ENCODE measurements at regions not wholly inside any gene's neighbourhood (a gene's known extent, or its start where the extent isn't known, plus 50 kb on each side); places are given as distances from the start of the nearest gene placed in this dataset.
"Not testable (repeated sequence)": the region's sequence is repeated elsewhere in the genome, so short reads cannot be mapped to it uniquely, and the experiment has no call there.

DNA sequence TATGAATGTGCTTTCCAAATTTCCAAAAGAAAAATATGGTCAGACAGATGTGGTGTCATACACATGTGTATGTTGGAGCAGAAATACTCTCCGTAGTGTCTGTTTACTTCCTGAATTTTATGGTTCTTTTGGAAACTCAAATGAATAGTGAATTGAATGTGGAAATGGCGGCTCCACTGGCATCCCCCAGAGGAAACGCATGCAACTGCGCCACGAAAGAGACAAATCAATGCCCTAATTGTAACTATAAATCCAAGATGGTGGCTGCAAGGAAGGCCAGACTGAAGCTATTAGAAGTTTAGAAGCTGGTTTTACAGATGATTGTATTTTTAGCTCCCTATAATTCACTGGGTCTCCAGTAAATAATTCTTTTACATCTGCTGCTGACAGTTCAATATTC lies 246.7 kb downstream of the FGFR2 start:
- DNase-seq: no peak

DNA sequence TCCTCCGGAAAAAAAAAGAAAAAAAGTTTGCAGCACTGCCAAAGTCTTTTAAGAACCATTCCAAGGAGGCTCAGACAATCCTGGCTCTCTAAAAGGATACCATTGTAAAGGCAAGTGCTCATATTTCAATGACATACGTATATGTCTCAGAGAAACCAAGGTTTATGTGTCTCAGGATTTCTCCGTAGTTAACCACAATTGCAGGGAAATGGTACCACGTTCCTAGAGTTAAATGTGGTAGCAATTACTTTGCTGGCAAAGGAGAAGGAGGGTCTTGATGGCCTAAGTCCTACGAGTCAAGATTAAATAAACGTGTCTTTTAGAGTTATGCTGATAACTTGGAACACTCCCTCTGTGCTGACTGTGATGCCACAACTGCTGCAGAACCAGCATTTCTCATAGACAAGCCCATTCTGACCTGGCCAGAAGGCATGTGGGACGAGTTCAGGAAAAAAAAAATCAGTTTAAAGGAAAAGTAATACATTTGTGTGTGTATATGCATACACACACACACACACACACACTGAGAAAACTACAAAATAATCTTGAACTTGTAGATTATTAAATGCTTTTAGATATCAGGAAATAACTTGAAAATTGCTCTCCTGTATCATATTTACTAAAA lies 245.9 kb downstream of the FGFR2 start:
- DNase-seq: no peak

DNA sequence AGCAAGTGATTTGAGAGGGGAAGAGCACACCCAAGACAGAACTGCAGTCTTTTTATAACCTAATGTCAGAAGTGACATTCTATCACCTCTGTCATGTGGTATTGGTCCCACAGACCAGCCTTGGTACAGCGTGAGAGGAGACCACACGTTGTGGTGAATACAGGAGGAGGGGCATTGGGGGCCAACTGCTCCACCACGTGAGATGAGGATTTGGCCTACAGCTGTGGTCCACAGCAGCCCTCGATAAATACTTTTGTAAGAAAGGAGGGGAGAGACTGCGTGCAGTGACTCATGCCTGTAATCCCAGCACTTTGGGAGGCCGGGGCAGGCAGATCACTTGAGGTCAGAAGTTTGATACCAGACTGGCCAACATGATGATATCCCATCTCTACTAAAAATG lies 243.1 kb downstream of the FGFR2 start:
- no peak for DNase-seq

DNA sequence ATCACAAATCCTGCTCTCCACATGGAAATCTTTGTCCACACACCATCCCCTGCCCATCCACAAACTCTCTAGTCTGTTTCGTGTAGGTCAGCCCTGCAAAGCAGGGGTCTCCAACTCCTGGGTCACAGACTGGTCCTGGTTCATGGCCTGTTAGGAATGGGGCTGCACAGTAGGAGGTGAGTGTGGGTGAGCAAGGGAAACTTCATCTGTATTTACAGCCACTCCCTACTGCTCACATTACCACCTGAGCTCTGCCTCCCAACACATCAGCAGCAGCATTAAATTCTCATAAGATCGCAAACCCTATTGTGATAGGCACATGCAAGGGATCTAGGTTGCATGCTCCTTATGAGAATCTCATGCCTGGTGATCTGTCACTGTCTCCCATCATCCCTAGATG lies 242.1 kb downstream of the FGFR2 start:
- no peak for DNase-seq

DNA sequence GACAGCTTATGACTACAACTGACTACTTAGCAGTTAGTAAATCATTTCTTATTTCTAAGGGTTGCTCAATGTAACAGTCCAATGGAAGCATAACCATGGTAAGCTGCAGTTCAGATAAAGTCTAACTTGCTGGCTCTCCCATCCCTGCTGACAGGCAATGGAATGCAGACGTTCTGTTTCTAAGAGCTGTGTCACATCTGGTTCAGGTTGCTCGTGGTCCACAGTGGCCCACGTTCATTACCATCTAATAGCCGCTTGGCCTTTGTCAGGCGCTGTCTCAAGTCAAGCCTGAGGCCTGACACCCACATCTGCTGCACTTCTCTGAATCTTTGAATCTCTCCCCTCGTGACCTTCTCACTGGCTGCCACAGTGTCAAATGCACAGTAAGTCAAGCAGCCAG lies 240.8 kb downstream of the FGFR2 start:
- no peak for DNase-seq

DNA sequence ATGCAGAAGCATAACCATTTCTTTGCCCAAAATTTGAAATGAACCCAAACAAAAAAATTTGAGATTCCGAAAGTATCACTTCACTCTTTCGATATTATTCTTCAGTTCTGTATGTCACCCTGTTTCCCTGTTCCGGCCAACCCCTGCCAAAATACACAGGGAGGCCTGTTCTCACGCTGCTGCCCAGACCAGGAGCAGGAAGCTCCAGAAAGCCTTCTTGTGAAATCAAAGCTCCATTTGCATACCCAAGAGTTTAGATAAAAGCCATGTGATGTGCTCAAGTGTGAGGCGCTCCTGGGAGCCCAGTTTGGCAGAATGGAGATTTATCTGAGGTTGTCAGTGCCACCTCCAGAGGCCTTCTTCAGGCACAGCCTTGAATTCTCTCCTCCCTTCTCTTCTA lies 236.2 kb downstream of the FGFR2 start:
- no peak for DNase-seq

DNA sequence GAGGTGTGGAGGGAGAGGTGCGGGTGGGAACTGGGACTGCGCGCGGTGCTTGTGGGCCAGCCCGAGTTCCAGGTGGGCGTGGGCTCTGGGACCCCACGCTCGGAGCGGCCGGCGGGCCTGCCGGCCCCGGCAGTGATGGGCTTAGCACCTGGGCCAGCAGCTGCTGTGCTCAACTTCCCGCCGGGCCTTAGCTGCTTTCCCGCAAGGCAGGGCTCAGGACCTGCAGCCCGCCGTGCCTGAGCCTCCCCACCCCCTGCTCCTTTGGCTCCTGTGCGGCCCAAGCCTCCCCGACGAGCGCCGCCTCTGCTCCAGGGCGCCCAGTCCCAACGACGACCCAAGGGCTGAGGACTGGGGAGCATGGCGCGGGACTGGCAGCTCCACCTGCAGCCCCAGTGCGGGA lies 232.7 kb downstream of the FGFR2 start:
- no peak for DNase-seq

DNA sequence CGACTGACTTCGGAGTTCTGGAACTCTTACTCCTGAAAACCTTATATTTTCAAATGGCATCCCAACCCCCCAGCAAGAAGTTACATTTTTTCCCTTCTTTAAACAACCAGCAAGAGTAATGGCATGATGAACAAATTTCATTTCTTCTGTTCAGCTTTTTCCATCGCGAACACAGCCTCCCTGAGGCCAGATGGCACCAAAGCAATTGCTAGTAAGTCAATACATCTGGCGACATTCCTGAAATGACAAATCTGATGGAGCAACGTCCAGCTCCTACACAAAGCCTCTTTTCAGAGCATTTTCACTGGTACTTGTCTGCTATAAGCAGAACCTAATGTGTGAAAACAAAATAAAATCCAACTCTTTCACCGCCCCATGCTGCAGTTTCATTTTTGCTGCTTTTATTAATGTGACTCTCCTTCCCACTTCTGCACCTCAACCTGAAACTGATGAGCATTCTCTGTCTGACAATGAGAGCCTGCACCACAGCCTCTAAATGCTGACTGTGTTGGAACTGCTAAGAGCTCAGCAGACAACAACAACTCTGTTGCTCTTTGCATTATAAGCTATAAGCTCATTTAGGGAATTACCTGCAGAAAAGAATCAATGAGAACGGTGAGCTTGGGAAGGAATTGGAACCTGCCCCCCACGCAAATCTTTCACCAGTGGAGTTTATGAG lies 229.8 kb downstream of the FGFR2 start:
- DNase-seq: peak; percentile 25

DNA sequence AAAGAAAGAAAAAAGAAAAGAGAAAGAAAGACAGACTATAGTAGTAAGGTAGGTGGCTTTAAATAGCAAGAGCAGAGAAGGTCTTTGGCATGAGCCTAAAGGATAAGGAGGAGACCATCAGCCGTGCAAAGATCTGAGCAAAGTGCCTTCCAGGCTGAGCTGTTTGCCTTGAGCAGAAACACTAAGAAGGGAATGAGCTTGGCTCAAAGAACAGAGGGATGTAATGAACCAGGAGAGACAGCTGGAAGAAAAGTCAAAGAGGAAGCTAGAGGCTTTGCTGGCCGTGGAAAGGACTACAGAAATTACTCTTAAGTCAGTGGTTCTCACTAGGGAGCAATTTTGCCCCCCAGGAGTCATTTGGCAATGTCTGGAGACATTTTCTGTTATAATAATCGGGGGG lies 228.6 kb downstream of the FGFR2 start:
- no peak for DNase-seq

DNA sequence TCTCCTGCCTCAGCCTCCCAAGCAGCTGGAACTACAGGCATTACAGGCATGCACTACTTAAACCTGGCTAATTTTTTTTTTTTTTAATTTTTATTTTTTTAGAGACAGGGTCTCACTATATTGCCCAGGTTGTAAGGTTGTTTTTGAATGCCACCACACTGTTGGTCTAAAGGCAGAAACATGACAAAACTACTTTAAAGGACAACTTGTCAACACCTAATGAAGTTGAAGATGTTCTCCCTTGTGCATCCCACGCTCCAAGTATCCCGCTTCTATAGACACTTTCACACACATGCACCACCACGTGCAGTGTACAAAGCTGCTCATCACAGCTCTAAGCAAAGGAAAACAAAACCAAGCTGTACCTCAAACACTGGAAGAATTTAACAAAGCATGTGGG lies 226.4 kb downstream of the FGFR2 start:
- DNase-seq: no peak

DNA sequence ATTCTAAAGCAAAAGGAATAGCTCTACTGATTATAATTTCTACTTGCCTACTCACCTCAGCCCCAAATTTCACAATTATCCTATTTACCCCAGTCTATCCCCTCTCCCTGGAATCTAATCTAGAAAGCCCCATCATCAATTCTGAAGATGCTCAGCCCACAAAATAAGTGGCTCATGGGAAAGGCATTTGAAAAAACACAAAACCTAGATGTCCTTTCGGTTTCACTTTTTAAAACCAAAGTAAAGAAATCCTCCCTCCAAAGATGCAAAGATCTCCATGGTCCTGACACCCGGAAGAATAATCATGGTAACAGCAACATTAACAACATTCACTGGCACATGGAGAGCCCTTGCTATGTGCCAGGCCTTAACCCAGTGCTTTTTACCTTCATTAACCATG lies 224.8 kb downstream of the FGFR2 start:
- DNase-seq: no peak

DNA sequence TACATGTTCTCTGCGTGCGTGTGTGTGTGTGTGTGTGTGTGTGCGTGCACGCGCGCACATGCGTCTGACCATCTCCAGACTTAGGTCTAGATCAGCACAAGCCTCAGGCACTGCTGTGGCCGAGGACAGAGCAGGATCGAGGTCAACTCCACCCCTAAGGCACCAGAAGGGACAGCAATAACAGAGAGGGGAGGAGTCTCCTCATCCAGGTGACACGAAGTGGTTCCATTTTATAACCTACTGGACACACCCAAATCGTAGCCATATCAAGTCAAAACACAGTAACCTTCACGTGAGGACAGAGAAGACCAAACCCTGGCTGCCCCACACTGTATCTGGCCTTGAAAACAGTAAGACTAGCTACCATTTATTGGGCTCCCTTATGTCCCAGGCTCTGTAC lies 224.1 kb downstream of the FGFR2 start:
- DNase-seq: no peak

DNA sequence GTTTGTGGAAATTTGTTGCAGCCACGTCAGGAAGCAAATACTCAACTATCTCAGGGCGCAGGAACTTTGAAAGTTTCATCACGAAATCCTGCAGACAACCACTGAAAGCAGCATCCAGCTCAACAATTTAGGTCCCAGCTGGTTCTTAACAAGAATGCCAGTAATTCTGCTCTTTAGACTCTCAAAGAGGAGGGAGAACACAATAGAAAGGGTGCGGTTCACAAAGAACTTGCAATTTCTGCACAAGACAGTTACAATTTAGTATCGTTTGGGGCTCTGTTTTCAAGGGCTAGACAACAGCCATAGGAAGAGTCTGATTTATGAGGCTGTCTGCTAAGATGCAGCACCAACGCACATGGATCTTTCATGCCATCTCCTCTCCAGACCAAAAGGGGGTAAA lies 223.1 kb downstream of the FGFR2 start:
- no peak for DNase-seq

DNA sequence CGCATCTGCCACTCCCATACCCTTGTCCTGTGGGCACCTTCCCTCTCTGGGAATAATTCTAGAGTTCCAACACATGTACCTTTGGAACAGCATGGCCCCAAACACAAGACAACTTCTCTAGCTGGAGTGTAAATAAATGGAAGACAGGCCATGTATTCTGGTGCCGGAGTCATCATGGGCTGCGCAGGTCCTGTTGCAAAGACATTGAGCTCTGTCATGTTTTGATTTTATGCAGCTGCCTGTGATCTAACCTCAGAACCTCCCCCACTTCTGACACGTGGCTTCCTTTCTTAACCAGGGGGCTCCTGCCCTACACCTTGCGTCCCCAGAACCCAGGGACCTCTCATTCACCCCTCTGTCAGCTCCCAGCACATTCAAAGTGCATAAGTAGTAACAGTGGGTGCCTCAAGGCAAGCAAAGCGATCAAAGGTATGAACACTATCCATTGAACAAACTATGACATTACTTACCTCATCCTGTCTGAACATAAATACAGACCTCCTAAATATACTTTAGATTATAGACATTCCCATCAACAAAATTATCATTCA lies 219.9 kb downstream of the FGFR2 start:
- DNase-seq: peak; percentile 38

DNA sequence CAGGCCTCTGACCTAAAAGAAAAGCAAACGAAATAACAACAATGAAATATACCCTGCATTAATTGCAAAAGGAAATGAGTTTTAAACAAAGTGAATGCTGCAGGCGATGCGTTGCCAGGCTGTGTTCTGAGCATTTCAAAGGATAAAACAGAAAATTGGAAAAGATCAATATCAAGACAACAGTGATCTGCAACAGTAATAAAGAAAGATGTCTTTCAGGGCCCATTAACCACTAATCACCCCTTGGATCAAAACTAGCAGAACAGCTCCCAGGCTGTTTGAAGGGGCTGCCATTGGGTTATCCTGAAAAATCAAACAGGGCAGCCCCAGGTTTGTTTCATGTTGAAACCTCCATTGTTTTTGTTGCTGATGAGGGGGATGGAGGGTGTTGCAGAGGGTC lies 219.2 kb downstream of the FGFR2 start:
- DNase-seq: peak; percentile 80

DNA sequence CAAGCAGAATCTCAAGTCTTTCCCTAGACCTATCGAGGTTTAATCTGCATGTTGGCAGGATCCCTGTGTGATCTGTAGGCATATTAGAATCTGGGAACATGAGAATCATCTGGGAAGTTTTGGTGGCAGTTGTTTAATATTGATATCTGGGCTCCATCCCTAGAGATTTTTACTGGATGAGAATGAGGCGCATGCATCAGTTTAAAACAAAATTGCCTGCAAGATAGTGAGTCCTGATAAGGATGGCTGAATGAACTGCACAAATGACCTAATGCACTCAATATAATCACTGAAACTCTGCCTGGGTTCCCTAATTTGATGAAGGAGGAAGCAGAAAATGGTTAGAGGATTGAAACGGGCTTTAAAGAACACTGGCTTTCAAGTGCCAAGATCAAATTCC lies 218.0 kb downstream of the FGFR2 start:
- DNase-seq: no peak

DNA sequence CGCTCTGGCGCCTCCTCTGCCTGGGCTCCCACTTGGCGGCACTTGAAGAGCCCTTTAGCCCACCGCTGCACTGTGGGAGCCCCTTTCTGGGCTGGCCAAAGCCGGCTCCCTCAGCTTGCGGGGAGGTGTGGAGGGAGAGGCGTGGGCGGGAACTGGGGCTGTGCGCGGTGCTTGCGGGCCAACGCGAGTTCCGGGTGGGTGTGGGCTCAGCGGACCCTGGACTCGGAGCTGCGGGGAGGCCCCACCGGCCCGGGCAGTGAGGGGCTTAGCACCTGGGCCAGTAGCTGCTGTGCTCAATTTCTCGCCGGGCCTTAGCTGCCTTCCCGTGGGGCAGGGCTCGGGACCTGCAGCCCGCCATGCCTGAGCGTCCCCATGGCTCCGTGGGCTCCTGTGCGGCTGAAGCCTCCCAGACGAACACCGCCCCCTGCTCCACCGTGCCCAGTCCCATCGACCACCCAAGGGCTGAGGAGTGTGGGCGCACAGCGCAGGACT lies 216.2 kb downstream of the FGFR2 start:
- not testable (repeated sequence) for DNase-seq

DNA sequence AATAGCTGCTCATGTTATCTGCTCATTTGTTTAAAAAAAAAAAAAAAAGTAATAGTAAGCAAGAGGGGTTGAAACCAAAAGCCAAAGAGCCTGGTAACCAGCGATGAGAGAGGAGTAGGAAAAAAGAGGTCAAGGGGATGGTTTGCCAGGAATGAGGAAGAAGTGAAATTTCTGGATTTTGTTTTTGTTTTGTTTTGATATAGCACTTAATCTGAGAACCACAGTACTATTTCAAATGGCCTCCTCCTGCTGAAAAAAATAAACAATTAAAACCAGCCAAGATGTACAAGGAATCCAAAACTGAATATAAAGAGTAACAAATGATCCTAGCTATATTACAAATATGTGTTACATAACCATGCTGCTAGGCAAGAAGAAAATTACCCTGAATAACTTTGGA lies 213.1 kb downstream of the FGFR2 start:
- no peak for DNase-seq

DNA sequence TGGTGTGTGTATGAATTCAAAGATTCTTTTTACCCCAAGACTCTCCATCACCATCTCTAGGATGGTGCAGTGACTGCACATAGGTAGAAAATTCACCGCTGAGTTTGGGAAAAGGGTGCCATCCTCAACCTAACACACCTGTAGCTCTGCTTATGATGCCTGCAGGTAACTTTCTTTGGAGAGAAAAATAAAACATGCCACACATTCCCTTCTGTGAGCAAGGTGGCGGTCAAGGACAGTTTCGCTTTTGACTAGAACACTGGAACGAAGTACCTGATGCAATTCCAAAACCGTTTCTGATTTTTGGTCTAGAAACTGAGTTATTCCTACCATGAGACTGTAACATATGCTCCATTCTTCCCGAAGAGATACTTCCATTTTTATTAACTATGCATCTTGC lies 205.6 kb downstream of the FGFR2 start:
- DNase-seq: no peak

DNA sequence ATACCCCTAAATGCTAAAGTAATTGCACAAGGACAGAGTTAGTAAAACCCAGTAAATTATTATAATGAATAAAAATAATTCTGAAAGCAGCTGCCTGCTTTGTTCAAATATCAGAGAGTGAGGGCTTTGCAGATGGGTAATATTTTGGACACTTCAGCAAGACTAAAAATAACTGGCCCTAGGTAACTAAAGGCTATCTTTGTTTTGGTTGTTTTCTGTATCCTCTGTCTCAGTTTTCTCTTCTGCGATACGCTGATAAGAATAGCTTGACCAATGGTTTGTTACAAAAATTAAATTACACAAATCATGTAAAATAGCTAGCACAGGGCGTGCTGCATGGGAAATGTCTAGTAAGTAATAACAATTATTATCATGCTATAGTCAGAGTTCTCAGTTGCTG lies 204.7 kb downstream of the FGFR2 start:
- no peak for DNase-seq

DNA sequence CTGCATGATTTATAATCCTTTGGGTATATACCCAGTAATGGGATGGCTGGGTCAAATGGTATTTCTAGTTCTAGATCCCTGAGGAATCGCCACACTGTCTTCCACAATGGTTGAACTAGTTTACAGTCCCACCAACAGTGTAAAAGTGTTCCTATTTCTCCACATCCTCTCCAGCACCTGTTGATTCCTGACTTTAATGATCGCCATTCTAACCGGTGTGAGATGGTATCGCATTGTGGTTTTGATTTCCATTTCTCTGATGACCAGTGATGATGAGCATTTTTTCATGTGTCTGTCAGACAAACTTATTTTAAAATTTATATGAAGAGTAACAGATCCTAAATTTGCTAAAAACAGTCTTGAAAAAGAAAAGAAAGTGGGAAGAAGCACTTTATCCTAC lies 197.7 kb downstream of the FGFR2 start:
- not testable (repeated sequence) for DNase-seq

DNA sequence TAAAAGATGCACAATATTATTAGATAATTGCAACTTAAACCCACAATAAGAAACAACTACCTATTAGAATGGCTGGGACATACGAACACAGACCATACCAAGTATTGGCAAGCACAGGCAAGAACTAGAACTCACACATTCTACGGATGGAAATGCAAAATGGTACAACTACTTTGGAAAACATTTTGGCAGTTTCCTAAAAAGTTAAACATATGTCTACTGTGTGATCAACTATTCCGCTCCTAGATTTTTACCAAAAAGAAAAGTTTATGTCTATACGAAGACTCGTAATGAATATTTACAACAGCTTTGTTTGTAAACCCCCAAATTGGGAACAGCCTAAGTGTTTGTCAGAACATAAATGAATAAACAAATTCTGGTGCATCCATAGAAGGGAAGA lies 194.7 kb downstream of the FGFR2 start:
- no peak for DNase-seq

DNA sequence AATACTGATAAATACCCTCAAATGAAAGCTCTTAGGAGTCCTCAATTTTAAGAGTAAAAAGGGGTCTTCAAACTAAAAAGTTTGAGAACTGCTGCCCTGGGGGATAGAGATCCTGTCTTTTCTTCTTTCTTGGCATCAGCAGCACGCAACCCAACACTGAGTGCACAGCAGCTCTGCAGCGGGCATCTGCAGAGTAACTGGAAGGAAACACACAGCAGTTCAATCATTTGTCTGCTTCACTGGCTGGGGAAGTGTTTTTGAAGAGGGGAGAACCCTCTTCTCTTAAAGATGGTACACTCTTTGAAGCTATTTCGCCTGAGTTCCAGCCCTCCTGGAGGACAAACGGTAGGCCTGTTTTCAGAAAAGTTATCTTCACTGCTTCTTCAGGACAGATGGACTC lies 193.6 kb downstream of the FGFR2 start:
- DNase-seq: no peak

DNA sequence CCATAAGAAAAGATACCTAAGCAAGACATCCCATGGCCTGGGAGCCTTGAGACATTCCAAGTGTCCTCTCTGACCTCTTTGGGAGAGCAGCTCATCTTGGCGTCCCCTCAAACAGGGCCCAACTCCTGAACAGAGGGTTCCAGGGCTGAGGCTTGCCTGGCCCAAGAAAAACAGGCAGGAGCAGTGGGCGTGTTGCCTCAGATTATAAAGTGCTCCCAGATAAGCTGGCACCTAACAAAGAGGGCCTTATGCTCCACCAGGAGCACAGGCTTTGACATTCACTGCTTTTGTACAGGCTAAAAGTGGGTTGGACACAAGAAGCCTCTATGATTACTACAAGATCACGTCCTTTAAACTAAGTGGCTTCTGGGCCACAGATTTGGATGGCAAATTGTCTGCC lies 193.1 kb downstream of the FGFR2 start:
- DNase-seq: no peak

DNA sequence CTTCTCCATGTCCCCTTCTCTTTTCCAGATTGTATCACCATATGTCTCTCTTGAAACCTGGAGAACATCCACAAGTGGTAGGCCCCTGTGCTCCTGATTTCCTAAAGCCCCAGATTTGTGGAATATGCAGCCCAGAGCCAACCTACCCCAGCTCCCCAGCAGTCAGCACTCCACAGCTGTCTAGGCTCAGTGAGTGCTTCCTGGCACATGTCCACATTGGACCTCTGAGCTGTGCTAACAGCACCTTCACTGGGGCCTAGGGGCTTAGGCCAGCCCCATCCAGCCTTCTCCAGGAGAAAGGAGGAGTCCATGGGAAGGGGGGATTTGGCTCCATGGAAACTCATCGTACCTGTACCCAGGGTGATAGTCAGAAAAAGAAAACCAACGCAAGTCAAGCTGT lies 192.7 kb downstream of the FGFR2 start:
- no peak for DNase-seq
